ENCODE measurements at regions not wholly inside any gene's neighbourhood (a gene's known extent, or its start where the extent isn't known, plus 50 kb on each side); places are given as distances from the start of the nearest gene placed in this dataset.

GRCh38 chr2:59456285-59456684 is 1097.2 kb downstream of the BCL11A start:
- no peak for TF ChIP-seq CTCF (conservative IDR thresholded peaks at IDR 0.05; ENCODE audit: low read length)
- H3K4me3 ChIP-seq (ENCODE audit: low read length) = no peak overlapping the region
- no peak for DNase-seq (ENCODE audit: low read depth)

GRCh38 chr2:59449274-59449673 is 1104.2 kb downstream of the BCL11A start:
- TF ChIP-seq CTCF (conservative IDR thresholded peaks at IDR 0.05; ENCODE audit: low read length) = no peak
- no peak for DNase-seq (ENCODE audit: low read depth)
- no peak overlapping the region for H3K4me3 ChIP-seq (ENCODE audit: low read length)

GRCh38 chr2:59440491-59440890 is 1113.0 kb downstream of the BCL11A start:
- TF ChIP-seq CTCF (conservative IDR thresholded peaks at IDR 0.05; ENCODE audit: low read length) = no peak
- H3K4me3 ChIP-seq (ENCODE audit: low read length) = no peak overlapping the region
- DNase-seq (ENCODE audit: low read depth) = no peak

GRCh38 chr2:59435635-59436034 is 1117.8 kb downstream of the BCL11A start:
- TF ChIP-seq CTCF (conservative IDR thresholded peaks at IDR 0.05; ENCODE audit: low read length) = no peak
- no peak for DNase-seq (ENCODE audit: low read depth)
- no peak overlapping the region for H3K4me3 ChIP-seq (ENCODE audit: low read length)

- DNase-seq (ENCODE audit: low read depth) = no peak
Observed at GRCh38 chr2:59428940-59429339, 1124.5 kb downstream of the BCL11A start.

GRCh38 chr2:59427980-59428379 is 1125.5 kb downstream of the BCL11A start:
- no peak for DNase-seq (ENCODE audit: low read depth)
- no peak for TF ChIP-seq CTCF (conservative IDR thresholded peaks at IDR 0.05; ENCODE audit: low read length)
- no peak overlapping the region for H3K4me3 ChIP-seq (ENCODE audit: low read length)

More at GRCh38 chr2:59428940-59429339, 1124.5 kb downstream of the BCL11A start:
- TF ChIP-seq CTCF (conservative IDR thresholded peaks at IDR 0.05; ENCODE audit: low read length) = no peak
- H3K4me3 ChIP-seq (ENCODE audit: low read length) = no peak overlapping the region

GRCh38 chr2:59425247-59425646 is 1128.2 kb downstream of the BCL11A start:
- H3K4me3 ChIP-seq (ENCODE audit: low read length) = no peak overlapping the region
- TF ChIP-seq CTCF (conservative IDR thresholded peaks at IDR 0.05; ENCODE audit: low read length) = no peak
- no peak for DNase-seq (ENCODE audit: low read depth)
